H1 (cell line): ENCODE measurements at regions not wholly inside any gene's neighbourhood (a gene's known extent, or its start where the extent isn't known, plus 50 kb on each side); places are given as distances from the start of the nearest gene placed in this dataset.

Experiments
- CTCF ChIA-PET: fragments of 300-600 bp; sonication (Branson Sonifier 250); formaldehyde crosslinking; loops from one replicate; lab custom pipeline; 2021; ENCODE audit not compliant: partially characterized antibody; lab: Charles Lee
- POLR2A ChIA-PET: fragments of 300-600 bp; sonication (Branson Sonifier 250); formaldehyde crosslinking; loops from one replicate; lab custom pipeline; 2021; ENCODE audit warnings: inconsistent platforms; ENCODE audit not compliant: partially characterized antibody; lab: Charles Lee
- DNase-seq, 2 experiments: peaks; one replicate each; pipeline versions ENCODE4 v3.0.0 to v3.0.0-alpha.2; 2010 to 2022; ENCODE audit warnings: low spot score in 2 of 2, low read depth in 1 of 2, mixed read lengths in 1 of 2
- FAIRE-seq: peaks from 2 replicates; lab custom pipeline; 2011; peaks lifted over from hg19 to GRCh38; lab: Jason Lieb, UNC
- H2AFZ ChIP-seq: 2 replicates; pipeline ENCODE4 v1.8.1; 2012; ENCODE audit warnings: low read length, inconsistent platforms
- H2AK5ac ChIP-seq: 2 replicates; pipeline ENCODE4 v1.6.1; 2013; ENCODE audit warnings: low read depth, low read length
- H2BK120ac ChIP-seq: replicated peaks from 2 replicates; pipeline ENCODE3; 2013; ENCODE audit warnings: low read depth, low read length, inconsistent platforms
- H2BK12ac ChIP-seq: 2 replicates; pipeline ENCODE4 v1.6.1; 2013; ENCODE audit warnings: low read depth, low read length
- H2BK15ac ChIP-seq: 2 replicates; pipeline ENCODE4 v1.6.1; 2013; ENCODE audit warnings: low read length
- H2BK20ac ChIP-seq: 2 replicates; pipeline ENCODE4 v1.6.1; 2013; ENCODE audit warnings: low read length
- H2BK5ac ChIP-seq: 2 replicates; pipeline ENCODE4 v1.6.1; 2013; ENCODE audit warnings: low read depth, low read length
- H3K14ac ChIP-seq: 2 replicates; pipeline ENCODE4 v1.6.1; 2013; ENCODE audit warnings: inconsistent platforms; ENCODE audit not compliant: insufficient read length
- H3K18ac ChIP-seq: 2 replicates; pipeline ENCODE4 v1.6.1; 2013; ENCODE audit warnings: low read length; ENCODE audit errors: extremely low read depth
- H3K23ac ChIP-seq: 2 replicates; pipeline ENCODE4 v1.6.1; 2013; ENCODE audit warnings: inconsistent platforms; ENCODE audit not compliant: insufficient read length
- H3K23me2 ChIP-seq: 2 replicates; pipeline ENCODE4 v1.6.1; 2013; ENCODE audit warnings: low read depth, low read length
- H3K27ac ChIP-seq: 2 replicates; pipeline ENCODE4 v1.6.1; 2011; ENCODE audit warnings: low read depth, low read length, inconsistent platforms
- H3K27me3 ChIP-seq, 4 experiments: replicated peaks in 1 of 4; 1 replicate in 1 of 4; 2 replicates in 3 of 4; pipeline versions ENCODE4 v1.6.1 to v1.8.1; 2011 to 2013; ENCODE audit warnings: low read length in 3 of 4, mild to moderate bottlenecking in 3 of 4, inconsistent platforms in 2 of 4, mixed read lengths in 2 of 4, moderate library complexity in 1 of 4; ENCODE audit not compliant: control insufficient read depth in 3 of 4, insufficient read depth in 3 of 4; ENCODE audit errors: extremely low read depth in 1 of 4
- H3K36me3 ChIP-seq, 4 experiments: 2 replicates each; pipeline versions ENCODE4 v1.6.1 to v1.8.1; 2011 to 2013; ENCODE audit warnings: mild to moderate bottlenecking in 4 of 4, low read length in 3 of 4, moderate library complexity in 2 of 4, control low read depth in 1 of 4, inconsistent platforms in 1 of 4; ENCODE audit not compliant: insufficient read depth in 4 of 4, control insufficient read depth in 2 of 4
- H3K4ac ChIP-seq: replicated peaks from 2 replicates; pipeline ENCODE3; 2013; ENCODE audit warnings: low read length, low read depth, mixed read lengths, inconsistent platforms; ENCODE audit not compliant: insufficient read length
- H3K4me1 ChIP-seq, 4 experiments: replicated peaks in 1 of 4; 1 replicate in 1 of 4; 2 replicates in 3 of 4; pipeline versions ENCODE4 v1.6.1 to v1.8.1; 2011 to 2013; ENCODE audit warnings: low read length in 3 of 4, inconsistent platforms in 2 of 4, mixed read lengths in 1 of 4; ENCODE audit not compliant: insufficient read depth in 4 of 4, control insufficient read depth in 3 of 4
- H3K4me2 ChIP-seq, 2 experiments: 2 replicates each; pipeline versions ENCODE4 v1.6.1 to v1.8.1; 2011 to 2013; ENCODE audit warnings: low read depth in 2 of 2, low read length in 2 of 2, control low read depth in 1 of 2, inconsistent platforms in 1 of 2, mild to moderate bottlenecking in 1 of 2; ENCODE audit not compliant: insufficient read depth in 1 of 2
- H3K4me3 ChIP-seq, 4 experiments: fragments of 200-600, 300-600 bp in 1 of 4; sonication (generic), shearing (Covaris generic), sonication (Bioruptor Twin) in 1 of 4; 2 replicates each; pipeline versions ENCODE4 v1.5.1 to v1.8.1; 2011 to 2016; ENCODE audit warnings: low read length in 4 of 4, low read depth in 3 of 4, control low read depth in 2 of 4, inconsistent platforms in 2 of 4, mild to moderate bottlenecking in 2 of 4, mixed read lengths in 1 of 4, moderate library complexity in 1 of 4; ENCODE audit not compliant: insufficient read depth in 2 of 4; ENCODE audit errors: extremely low read depth in 1 of 4
- H3K56ac ChIP-seq: replicated peaks from 2 replicates; pipeline ENCODE3; 2013; ENCODE audit warnings: low read depth, mild to moderate bottlenecking, mixed read lengths, low read length, inconsistent platforms; ENCODE audit not compliant: insufficient read length
- H3K79me1 ChIP-seq: 2 replicates; pipeline ENCODE4 v1.6.1; 2013; ENCODE audit warnings: low read depth, low read length, control low read depth
- H3K79me2 ChIP-seq, 2 experiments: 2 replicates each; pipeline versions ENCODE4 v1.6.1 to v1.8.1; 2012 to 2013; ENCODE audit warnings: low read length in 2 of 2, mild to moderate bottlenecking in 2 of 2, inconsistent platforms in 1 of 2; ENCODE audit not compliant: insufficient read depth in 2 of 2, control insufficient read depth in 1 of 2
- H3K9ac ChIP-seq, 4 experiments: replicated peaks in 1 of 4; 1 replicate in 1 of 4; 2 replicates in 3 of 4; pipeline versions ENCODE4 v1.6.1 to v1.8.1; 2011 to 2013; ENCODE audit warnings: low read depth in 3 of 4, low read length in 3 of 4, control low read depth in 2 of 4, mild to moderate bottlenecking in 2 of 4, moderate library complexity in 2 of 4, inconsistent platforms in 1 of 4; ENCODE audit errors: extremely low read depth in 1 of 4
- H3K9me3 ChIP-seq, 2 experiments: 2 replicates each; pipeline versions ENCODE4 v1.6.1 to v1.8.1; 2012 to 2013; ENCODE audit warnings: mild to moderate bottlenecking in 2 of 2, moderate library complexity in 2 of 2, control low read depth in 1 of 2, inconsistent platforms in 1 of 2, low read depth in 1 of 2, low read length in 1 of 2, mixed read lengths in 1 of 2; ENCODE audit not compliant: insufficient read depth in 2 of 2
- H4K20me1 ChIP-seq, 2 experiments: replicated peaks in 1 of 2; 2 replicates each; pipeline versions ENCODE3 to v1.8.1; 2011 to 2013; ENCODE audit warnings: inconsistent platforms in 2 of 2, low read length in 2 of 2, mild to moderate bottlenecking in 1 of 2; ENCODE audit not compliant: insufficient read depth in 2 of 2, control insufficient read depth in 1 of 2
- H4K5ac ChIP-seq: 2 replicates; pipeline ENCODE4 v1.6.1; 2013; ENCODE audit warnings: low read length, low read depth, mixed read lengths, inconsistent platforms; ENCODE audit not compliant: insufficient read length
- H4K8ac ChIP-seq: 2 replicates; pipeline ENCODE4 v1.8.0; 2013; ENCODE audit warnings: mild to moderate bottlenecking, moderate library complexity, low read length, inconsistent platforms; ENCODE audit not compliant: insufficient read depth; ENCODE audit errors: extremely low read depth
- H4K91ac ChIP-seq: replicated peaks from 2 replicates; pipeline ENCODE3; 2013; ENCODE audit warnings: low read length, mixed read lengths, inconsistent platforms; ENCODE audit not compliant: insufficient read length
- ATF3 ChIP-seq: IDR thresholded peaks from 2 replicates; pipeline ENCODE4 v1.6.1; 2011; ENCODE audit warnings: low read depth, mild to moderate bottlenecking, low read length; ENCODE audit not compliant: insufficient read depth
- CBX5 ChIP-seq: fragments of 300-800, 300-1000 bp; sonication (generic); IDR thresholded peaks from 2 replicates; pipeline ENCODE4 v1.7.1; 2016; ENCODE audit warnings: antibody characterized with exemption, low read length, low read depth
- CTCF ChIP-seq, 3 experiments: IDR thresholded peaks; 1 replicate in 2 of 3; 2 replicates in 1 of 3; pipeline versions ENCODE4 v1.5.1 to v1.6.1; 2011; ENCODE audit warnings: low read length in 3 of 3, mild to moderate bottlenecking in 3 of 3, inconsistent platforms in 2 of 3, low read depth in 1 of 3, moderate library complexity in 1 of 3; ENCODE audit not compliant: insufficient read depth in 1 of 3; ENCODE audit errors: control extremely low read depth in 1 of 3
- MAX ChIP-seq: IDR thresholded peaks from 2 replicates; pipeline ENCODE4 v1.6.1; 2012; ENCODE audit warnings: inconsistent platforms
- RAD21 ChIP-seq, 2 experiments: IDR thresholded peaks in 1 of 2; conservative IDR thresholded peaks in 1 of 2; 2 replicates each; pipeline ENCODE4 v1.6.1; 2011; ENCODE audit warnings: low read depth in 2 of 2, low read length in 2 of 2, improper control_type of control experiment in 1 of 2, inconsistent platforms in 1 of 2, mild to moderate bottlenecking in 1 of 2, moderate library complexity in 1 of 2
- SIRT6 ChIP-seq: IDR thresholded peaks from one replicate; pipeline ENCODE4 v1.7.1; 2012; ENCODE audit warnings: low read length, inconsistent platforms
- SP1 ChIP-seq: IDR thresholded peaks from 2 replicates; pipeline ENCODE4 v1.6.1; 2011; ENCODE audit warnings: low read depth, low read length
- TCF12 ChIP-seq: IDR thresholded peaks from 2 replicates; pipeline ENCODE4 v1.6.1; 2011; ENCODE audit warnings: low read depth, mild to moderate bottlenecking, low read length
- TEAD4 ChIP-seq: IDR thresholded peaks from 2 replicates; pipeline ENCODE4 v1.6.1; 2012; ENCODE audit warnings: low read depth, low read length, inconsistent platforms, mixed read lengths
- WGBS, 2 experiments: shearing (Covaris generic) in 1 of 2; methylation state at CpG; one replicate each; pipeline versions ENCODE4 v1.1.6 to v1.1.7; 2013 to 2015; ENCODE audit warnings: low lambda C conversion rate in 2 of 2, mixed read lengths in 2 of 2, inconsistent platforms in 1 of 2, low coverage in 1 of 2, missing lambda C conversion rate in 1 of 2; ENCODE audit not compliant: insufficient replicate concordance in 2 of 2, insufficient coverage in 1 of 2, insufficient read length in 1 of 2; ENCODE audit errors: extremely low coverage in 1 of 2, missing lambda C conversion rate in 1 of 2; 5-methylcytosine and 5-hydroxymethylcytosine counted together

- Histone ChIP-seq H3K79me2 (no peaks in the 10 kb centered on the region), H3K14ac (no peak overlapping the region), H4K5ac (no peak overlapping the region), H3K27ac (no peak overlapping the region), H4K20me1 (peaks cover 4 to 9% of the 10 kb centered on the region in 2 experiments), H3K23me2 (peaks cover 7% of the 10 kb centered on the region), H2BK12ac (0 out of 2 replicates have a peak overlapping the region, but pooled peaks have one; percentile 2), H3K9me3 (no peaks in the 10 kb centered on the region), H4K91ac (no peak overlapping the region), H3K4me2 (no peak overlapping the region; a peak in 1 of 4 replicates), H2BK120ac (no peak overlapping the region), H4K8ac (no peak overlapping the region), H3K9ac (no peak overlapping the region), H3K36me3 (no peaks in the 10 kb centered on the region), H3K18ac (no peak overlapping the region), H2AFZ (no peak overlapping the region), H3K56ac (no peak overlapping the region), H2AK5ac (no peak overlapping the region), H2BK15ac (no peak overlapping the region), H3K4ac (no peak overlapping the region), H3K4me3 (no peak overlapping the region), H3K23ac (no peak overlapping the region), H3K79me1 (no peaks in the 10 kb centered on the region), H2BK20ac (no peak overlapping the region), H3K4me1 (peaks cover 2 to 10% (median 6%) of the 10 kb centered on the region in 4 experiments), H3K27me3 (peaks cover 8 to 48% (median 40%) of the 10 kb centered on the region in 4 experiments), H2BK5ac (no peak overlapping the region)
- CTCF ChIA-PET: interaction anchor here (0.7 to 2.5 kb wide), 25 partner anchors 10 to 377 kb away, joined by 3 to 13 read pairs (median 3); no protein-coding TSS in a partner anchor
- DNase-seq (no peak), FAIRE-seq (peak; percentile 58)
- TF ChIP-seq TEAD4: no peak
- peak; percentile 39 to 49 (median 44) for TF ChIP-seq CTCF (IDR thresholded peaks at IDR 0.05; ENCODE audit: control extremely low read depth in 1 of 3, insufficient read depth in 1 of 3, low read depth in 1 of 3, low read length in 3 of 3)
- no peak for TF ChIP-seq SP1
- no peak for TF ChIP-seq ATF3
- peak; percentile 43 to 61; a peak in 3 of 4 replicates for TF ChIP-seq RAD21 (IDR thresholded peaks at IDR 0.05 in 1 of 2, conservative IDR thresholded peaks at IDR 0.05 in 1 of 2; ENCODE audit: low read depth in 2 of 2, low read length in 2 of 2)
- no peak for TF ChIP-seq TCF12
- TF ChIP-seq CBX5: no peak
- no peak for TF ChIP-seq MAX
- no peak for TF ChIP-seq SIRT6
- POLR2A ChIA-PET: no interaction called here
- 50% methylated on average over 5 of the region's 5 CpGs; no CpG with 5 or more reads in 1 of the 2 experiments for WGBS, 2 experiments
These were observed 109.8 kb upstream of the SLC6A11 start for GRCh38 chr3:10706156-10706739.
